GM19351 (cell line): ENCODE measurements at regions not wholly inside any gene's neighbourhood (a gene's known extent, or its start where the extent isn't known, plus 50 kb on each side); places are given as distances from the start of the nearest gene placed in this dataset.

ENCODE experiments used
- ATAC-seq: cut with Tn5 transposase; IDR thresholded peaks from one replicate; pipeline ENCODE4 v1.9.1; 2021; ENCODE audit warnings: mild to moderate bottlenecking, moderate library complexity; ENCODE audit not compliant: unreplicated experiment

DNA sequence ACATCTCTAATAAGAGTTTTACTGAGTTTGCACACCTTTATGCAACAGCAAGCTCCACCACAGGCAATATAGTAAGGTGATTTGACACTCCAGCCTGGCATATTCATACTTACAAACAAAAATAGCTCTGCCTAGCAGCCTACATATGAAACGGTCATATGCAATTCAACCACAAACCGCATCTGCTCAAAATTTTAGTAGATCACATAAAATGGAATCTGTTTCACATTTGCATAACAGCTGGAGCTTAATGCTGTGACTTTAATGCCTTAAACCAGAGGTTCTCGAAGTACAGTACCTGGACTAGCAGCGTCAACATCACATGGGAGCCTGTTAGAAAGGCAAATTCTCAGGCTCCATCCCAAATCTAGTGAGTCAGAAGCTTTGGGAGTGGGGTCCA lies 578.4 kb downstream of the CDH11 start:
- no peak for ATAC-seq

DNA sequence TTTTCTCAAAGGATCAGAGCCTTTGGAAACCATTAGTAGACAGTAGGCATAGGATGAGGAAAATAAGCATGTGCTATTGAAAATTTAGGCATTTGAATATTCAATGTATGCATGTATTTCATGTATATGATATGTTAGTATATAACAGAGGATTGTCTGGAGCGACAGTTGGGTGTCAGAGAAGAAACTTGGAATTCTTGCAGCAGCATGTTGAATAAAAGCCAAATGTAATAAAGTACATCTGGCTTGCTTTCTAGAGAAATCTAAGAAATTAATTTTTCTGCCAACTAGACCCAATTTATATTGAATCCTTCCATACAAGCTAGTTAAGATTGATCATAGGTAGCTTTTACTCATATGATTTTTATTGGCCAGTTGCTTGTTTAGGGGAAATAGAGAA lies 578.8 kb downstream of the CDH11 start:
- ATAC-seq, result no peak

DNA sequence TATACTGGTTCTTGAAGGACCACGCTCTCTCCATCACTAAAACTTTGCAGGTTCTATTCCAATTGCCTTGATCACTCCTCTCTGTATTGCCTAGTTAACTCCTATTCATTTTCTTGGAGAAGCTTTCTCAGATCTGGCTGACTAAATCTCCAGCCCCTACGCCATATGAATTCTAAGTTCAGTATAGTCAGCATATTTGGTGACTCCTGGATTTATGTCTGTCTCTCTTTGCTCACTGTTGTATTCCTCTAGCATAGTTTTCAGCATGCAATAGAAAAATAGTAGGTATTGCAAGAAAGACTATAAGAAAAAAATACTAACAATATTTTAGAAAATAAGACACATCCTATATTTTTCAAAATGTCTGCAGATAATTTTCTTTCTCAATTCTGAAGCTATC lies 579.7 kb downstream of the CDH11 start:
- ATAC-seq, result no peak

DNA sequence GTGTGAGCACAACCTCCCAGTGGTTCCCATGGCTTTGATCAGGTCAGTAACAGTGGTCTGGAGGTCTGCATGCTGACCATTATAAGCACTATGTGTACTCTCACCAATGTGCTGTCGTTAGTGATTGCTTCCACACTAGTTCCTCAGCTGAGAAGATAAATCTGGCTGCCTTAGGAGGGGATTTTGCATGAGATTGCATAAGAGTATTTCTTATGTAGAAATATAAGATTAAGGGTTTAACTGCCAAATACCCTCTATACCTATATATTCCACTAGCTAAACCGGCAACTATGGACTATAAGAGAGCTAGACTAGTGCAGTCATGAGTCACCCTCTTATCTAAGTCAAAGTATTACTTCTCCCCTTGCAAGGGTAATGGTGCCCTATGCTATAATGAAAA lies 580.2 kb downstream of the CDH11 start:
- no peak for ATAC-seq

DNA sequence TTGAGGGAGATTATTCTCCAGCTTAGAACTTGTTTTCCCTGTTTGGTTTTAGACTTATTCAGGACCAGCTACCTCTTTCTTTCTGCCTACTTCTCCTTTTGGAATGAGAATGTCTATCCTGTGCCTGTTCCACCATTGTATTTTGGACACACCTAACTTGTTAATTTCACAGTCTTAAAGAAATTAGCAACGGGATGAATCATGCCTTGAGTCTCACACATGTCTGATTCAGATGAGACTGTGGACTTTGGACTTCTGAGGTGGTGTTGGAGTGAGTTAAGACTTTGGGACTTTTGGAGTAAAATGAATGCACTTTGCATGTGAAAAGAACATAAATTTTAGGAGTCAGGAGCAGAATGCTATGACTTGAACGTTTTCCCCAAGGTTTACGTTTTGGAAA lies 581.4 kb downstream of the CDH11 start:
- ATAC-seq, result no peak

DNA sequence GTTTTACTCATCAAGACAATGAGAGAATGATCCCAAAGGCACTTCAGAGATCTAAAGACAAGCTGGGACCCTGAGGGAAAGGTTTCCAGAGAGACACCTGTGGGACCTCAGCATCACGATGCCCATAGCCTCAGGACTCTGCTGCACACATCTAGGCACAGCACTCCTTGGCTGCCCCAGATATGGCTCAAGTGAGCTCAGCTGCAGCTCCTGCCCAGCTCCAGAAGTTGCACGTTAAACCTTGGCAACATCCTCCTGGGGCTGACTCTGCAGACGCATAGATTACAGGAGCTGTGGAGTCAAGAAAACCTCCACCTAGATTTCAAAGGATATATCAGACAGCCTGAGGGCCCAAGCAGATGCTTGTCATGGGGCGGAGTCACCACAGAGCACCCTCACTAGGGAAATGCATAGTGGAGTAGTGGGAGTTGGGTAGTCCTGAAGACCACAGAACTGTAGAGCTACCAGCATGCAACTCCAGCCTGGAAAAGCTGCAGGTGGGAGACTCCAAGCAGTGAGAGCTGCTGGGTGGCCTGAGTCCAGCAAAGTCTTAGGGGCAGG lies 582.0 kb downstream of the CDH11 start:
- ATAC-seq, result no peak

DNA sequence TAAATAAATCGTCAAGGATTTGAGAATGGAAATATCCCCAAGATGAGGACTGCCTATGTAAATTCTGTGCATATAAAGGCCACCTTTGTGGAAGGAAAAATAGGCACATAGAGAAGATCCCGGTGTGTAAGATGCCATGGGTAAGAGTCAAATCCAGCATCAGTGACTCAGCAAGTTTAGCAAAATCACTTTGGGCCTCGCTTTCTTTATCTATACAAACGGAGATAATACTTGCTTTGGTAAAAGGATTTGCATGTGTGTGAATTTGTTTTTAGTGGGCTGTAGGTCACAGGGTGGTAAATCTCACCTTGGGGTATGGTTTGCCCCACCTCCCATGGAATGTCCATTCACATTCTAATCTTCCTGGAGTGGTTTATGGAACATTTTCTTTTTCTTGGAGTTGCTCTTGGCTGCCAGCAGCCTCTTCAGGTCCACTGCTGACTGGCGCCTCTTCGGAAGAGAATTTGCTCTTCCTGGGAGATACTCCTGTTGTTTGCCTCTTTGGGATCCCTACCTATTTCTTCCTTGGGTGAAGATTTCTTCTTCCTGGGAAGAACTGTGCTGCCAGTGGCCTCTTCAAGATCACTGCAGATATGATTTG lies 587.6 kb downstream of the CDH11 start:
- no peak for ATAC-seq

DNA sequence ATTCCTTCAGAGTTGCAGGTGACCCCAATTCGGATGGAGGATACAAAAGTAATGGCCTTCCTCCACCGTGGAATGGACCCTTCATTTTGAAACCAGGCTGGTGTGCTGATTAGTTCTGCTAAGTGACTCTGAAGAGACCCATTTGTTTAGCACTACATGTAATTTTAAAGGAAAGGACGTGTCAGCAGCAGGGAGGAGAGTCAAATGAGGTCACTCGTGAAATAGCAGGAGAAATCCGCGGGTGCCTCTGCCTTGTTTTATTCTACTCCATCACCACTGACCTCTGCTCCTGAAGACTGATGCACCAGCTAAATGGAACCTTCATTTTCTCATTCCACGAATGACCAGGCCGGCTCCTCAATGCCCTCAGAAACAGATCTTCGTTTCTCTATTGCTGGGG lies 589.2 kb downstream of the CDH11 start:
- ATAC-seq, result no peak

DNA sequence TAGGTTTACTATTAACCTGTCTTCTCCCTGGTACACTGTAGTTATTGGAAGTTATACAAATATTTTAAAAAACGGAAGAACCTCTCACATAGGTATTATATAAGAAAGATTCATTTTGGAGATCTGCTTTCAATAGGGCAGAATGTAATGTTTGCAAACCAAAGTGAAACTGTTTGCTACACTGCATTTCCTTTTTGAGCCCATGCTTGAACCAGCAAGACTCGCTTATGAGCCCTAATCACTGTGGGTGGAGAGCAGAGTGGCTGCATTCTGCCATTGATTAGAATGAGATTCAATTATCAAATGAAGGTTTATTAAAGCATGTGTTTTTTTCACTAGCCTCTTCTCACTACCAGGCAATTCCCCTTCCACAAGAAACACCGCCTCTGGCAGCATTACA lies 589.7 kb downstream of the CDH11 start:
- no peak for ATAC-seq

DNA sequence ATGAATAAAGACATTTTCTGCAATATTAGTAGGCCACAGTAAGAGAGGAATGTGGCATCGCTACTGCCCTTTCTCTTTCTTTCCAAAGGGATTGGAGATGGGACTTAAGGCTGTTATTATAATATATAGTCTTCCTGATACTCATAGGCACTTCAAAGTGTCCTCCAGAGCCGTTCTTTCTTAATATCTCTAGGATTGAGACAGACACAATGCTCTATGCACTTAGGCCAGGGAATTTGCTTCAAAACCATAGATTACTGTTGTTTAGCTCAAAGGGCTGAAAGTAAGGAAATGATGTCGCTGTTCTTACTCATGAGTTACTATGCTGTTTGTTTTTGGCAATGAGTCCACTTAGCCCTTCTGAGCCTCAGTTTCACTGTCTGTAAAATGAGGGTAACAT lies 590.5 kb downstream of the CDH11 start:
- no peak for ATAC-seq

DNA sequence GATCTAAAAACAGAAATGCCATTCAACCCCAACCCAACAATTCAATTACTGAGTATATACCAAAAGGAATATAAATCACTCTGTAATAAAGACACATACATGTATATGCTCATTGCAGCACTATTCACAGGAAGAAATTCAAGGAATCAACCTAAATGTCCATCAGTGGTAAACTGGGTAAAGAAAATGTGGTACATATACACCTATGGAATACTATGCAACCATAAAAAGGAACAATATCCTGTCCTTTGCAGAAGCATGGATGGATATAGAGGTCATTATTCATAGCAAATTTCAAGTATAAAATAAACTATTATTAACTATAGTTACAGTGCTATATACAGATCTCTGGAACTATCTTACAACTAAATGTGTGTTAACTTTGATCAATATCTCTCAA lies 599.3 kb downstream of the CDH11 start:
- ATAC-seq, result no peak

DNA sequence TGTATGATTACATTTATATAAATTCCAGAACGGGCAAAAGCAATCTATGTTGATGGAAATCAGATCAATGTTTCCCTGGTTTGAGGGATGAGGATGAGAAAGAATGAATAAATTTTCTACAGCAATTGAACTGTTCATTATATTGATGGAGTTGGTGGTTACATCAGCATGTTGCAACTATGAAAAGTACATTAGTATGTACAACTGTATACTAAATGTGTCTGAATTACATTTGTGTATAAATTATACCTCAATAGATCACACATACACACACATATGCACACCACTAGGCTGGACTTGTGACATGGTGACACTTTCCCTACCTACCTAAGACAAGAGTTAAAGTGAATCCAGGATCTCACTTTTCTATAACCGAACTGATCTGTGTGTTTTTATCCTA lies 608.0 kb downstream of the CDH11 start:
- no peak for ATAC-seq

DNA sequence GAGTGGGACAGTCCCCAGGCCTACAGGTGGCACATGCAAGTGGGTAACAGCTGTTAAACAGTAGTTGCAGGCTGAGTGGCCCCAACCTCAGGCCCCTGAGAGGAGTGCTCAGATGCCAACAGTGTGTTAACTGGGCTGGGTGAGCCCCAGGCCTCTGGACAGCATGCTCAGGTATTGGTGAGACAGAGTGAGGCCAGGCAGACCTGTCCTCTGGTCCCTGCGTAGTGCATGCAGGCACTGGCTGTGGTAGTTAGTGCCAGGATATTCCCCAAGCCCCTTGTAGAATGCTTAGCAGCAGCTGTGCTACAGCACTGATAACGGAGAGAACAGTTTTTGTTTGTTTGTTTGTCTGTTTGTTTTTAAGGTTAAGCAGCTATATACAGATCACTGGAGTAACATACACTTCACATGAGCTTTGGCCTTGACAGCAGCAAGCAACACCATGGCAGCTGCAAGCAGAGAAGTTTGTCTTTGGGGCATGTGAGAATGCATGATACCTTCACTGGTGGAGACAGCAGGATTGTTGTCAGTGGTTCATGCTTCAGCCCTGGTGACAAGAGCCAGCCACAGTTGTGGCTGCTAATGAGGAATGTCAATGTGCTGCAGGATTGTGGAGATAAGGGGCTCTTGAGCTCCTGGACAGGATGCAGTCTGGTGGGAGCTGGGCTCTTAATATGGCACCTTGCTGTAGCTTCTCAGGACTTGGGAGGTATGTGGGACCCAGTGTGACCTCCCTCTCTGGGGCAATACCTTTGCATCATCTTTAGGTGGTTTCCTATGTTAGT lies 614.4 kb downstream of the CDH11 start:
- no peak for ATAC-seq

DNA sequence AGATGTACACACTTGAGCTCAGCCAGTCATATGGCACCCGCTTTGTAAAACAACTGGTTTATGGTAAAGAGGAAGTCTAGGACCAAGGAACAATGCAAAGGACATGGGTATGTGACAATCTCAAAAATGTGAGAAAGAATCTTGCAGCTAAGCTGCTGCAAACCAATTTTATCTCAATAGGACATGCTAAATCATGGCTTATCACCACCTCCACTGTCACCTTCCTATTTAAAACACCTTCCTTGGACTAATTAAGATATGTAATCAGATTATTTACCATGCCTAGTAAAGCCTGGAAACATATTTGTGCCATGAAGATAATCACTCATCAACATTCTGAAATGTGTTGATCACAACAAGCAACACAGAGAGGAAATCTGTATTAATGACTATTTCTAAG lies 622.7 kb downstream of the CDH11 start:
- ATAC-seq, result no peak

DNA sequence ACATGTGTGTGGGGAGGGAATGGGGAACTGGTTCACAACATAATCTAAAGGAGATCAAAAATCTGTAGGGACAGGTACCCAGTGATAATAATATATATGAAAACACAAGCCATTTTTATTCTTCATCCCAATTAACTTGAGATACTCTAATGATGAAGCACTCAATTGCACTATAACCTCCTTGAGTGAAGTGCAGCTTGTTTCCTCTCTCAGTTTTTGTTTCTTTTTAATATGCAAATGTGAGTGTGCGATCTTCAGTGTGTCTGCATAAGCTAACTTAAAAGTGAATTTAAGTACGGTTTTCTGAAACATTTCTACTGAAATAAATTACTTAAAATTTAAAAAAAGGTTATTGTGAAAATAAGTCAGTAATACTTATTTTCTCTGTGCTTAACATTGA lies 623.5 kb downstream of the CDH11 start:
- no peak for ATAC-seq

DNA sequence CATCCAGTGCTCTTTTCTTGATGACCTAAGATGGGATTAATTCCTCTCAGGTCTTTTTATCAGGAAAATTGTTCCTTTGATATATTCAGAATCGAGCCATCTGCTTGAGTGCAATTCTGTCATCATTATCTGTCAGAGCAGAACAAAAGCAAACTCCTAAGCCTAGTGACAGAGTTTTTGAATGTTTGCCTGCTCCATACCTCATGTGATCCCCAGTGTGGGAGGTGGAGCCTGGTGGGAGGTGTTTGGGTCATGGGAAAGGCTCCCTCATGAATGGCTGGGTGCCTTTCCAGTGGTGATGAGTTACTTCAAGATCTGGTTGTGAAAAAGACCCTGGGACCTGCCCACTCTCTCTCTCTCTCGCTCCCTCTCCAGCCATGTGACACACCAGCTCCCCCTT lies 628.2 kb downstream of the CDH11 start:
- ATAC-seq, result no peak

DNA sequence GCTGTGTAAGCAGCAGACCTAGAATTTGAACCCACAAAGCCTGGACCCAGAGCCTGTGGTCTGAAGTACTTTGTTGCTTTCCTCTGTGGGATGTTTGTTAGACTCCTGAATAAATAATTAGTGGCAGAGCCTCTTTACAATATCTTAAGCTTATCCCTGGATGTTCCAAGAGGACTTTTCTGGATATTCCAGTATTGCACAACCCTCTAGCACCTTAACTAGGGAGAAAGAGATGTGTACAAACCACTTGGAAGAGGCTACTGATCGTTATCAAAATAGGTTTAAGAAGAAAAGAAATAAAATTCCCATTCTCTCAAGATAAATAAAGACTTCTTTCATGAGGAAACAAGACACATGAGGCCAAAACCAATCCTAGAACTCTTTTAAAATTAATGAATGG lies 632.4 kb downstream of the CDH11 start:
- ATAC-seq, result no peak

DNA sequence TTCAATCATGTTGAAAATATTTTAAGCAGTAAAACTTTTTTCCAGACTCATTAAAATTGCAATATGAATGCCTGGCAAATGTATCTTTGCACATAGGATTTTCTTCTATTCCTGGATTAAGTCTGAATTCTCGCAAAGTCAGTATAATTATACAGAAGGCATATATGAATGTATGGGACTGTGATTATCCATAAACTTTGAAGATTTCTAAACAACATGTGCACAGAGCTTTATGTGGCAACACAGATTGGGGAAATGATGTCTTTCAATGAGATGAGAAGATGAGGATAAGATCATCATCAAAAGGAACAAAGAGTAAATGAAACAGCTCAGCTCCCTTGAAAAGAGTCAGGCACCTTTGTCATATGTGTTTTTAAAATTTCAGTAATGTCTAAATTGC lies 635.3 kb downstream of the CDH11 start:
- no peak for ATAC-seq

DNA sequence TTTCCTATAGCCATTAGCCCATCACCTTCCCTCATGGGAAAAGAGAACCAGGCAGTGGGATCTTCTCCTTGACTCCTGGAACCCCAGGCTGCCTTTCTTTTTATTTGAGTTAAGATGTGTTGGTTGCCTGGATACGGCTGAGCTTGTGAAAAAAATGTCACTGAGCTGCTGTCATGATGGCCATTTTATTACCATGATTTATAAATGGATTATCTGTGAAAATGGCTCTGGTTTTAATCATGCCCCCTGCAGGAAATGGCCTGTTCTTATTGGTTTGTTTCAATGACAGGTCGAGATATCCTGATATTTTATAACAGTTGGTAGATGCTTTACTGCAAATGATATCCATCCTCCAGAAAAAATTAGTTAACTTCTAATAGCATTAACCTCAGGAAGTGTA lies 640.4 kb downstream of the CDH11 start:
- no peak for ATAC-seq

DNA sequence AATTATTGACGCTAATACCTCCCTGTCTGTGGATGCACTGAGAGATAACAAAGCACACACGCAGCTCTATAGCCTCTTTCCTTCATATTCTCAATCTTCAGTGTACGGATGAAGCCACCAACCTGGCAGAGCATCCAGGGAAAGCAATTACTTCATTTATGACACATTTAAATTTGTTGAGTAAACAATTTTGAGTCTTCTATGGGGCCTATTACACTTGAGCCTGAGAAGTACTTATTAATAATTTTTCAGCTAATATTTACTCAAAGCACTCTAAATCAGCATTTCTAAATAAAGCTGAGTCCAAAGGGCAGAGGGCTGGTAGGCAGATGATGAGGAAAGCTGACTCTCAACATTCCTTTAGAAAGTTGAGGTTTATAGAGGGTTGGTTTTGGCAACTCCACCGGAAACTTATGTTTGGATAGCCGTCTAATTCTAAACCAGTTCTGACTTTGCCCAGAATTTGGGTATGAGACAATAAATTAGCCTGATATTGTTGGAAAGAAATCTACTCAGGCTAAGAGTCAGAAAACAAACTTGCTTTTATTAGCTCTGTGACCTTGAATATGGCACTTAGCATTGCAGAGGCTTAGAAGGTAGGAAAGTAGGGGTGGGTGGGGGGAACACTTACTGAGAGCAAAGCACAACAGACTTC lies 643.5 kb downstream of the CDH11 start:
- no peak for ATAC-seq

DNA sequence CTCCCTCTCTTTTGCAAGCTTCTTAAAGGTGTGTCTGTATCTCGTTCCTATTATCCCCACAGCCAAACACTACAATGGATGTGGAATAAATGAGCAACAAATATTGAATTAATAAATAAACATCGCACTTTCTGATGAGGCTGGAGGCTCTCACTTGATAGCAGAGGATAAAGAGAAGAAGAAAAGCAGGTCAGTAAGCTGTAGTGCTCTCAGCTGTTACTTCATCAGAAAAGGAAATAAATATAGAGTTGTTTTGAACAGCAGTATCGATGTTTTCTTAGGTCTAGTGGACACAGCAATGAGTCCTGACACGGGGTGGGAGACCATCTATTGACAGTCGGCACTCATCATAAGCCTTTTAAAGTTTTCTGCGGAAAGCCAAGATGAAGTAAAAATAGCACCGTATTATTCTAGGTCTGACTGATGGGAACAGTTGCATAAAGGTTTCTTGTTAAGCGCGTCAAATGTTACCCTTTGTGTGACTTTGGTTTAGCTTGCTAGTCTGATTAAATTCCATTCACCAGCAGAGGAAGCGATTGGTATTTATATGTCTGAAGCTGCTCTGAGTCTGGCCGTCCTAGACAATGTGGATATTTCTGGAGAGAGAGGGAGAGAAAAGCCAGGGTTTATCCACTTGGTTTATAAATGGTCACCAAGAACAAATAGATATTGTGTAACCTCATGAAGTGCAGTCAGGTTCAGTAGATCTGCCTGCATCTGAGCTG lies 646.1 kb downstream of the CDH11 start:
- ATAC-seq, result no peak
